Fibroblast of pulmonary artery (primary cell): ENCODE measurements at regions not wholly inside any gene's neighbourhood (a gene's known extent, or its start where the extent isn't known, plus 50 kb on each side); places are given as distances from the start of the nearest gene placed in this dataset.

Experiments used
- DNase-seq: peaks from one replicate; pipeline ENCODE4 v3.0.0-alpha.2; 2010; ENCODE audit warnings: low read depth
- H3K4me3 ChIP-seq: replicated peaks from 2 replicates; pipeline ENCODE4 v1.5.1; 2011; ENCODE audit warnings: low read depth, mild to moderate bottlenecking, control low read depth, low read length, moderate library complexity
- TF ChIP-seq, protein P1 (sequence below): IDR thresholded peaks from 2 replicates; pipeline ENCODE4 v1.5.1; 2011; ENCODE audit warnings: mild to moderate bottlenecking, control low read depth, low read length, inconsistent platforms; ENCODE audit errors: missing control alignments

DNA sequence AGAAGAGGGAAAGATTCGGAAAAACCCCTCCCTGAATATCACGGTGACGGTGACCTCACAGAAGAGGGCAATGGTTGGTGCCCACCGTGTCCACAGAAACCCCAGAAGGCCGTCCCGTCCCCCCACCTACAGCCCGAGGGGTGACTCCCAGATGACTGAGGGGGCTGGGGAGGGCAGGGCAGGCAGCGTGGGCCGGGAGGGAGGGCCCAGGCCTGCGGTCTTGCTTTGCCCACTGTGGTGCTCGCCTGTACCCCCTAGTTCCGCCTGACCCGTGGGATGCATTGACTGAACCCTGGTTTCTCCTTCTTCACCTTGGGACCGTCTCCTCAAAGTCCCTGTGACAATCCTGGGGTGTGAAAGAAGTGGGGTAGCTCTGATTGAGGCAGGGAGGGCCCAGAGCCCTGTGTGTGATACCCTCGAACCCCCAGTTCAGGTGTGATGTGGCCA lies 526.7 kb downstream of the BRD1 start:
- no peak overlapping the region for H3K4me3 ChIP-seq
- no peak for DNase-seq
- TF ChIP-seq, protein P1, sequence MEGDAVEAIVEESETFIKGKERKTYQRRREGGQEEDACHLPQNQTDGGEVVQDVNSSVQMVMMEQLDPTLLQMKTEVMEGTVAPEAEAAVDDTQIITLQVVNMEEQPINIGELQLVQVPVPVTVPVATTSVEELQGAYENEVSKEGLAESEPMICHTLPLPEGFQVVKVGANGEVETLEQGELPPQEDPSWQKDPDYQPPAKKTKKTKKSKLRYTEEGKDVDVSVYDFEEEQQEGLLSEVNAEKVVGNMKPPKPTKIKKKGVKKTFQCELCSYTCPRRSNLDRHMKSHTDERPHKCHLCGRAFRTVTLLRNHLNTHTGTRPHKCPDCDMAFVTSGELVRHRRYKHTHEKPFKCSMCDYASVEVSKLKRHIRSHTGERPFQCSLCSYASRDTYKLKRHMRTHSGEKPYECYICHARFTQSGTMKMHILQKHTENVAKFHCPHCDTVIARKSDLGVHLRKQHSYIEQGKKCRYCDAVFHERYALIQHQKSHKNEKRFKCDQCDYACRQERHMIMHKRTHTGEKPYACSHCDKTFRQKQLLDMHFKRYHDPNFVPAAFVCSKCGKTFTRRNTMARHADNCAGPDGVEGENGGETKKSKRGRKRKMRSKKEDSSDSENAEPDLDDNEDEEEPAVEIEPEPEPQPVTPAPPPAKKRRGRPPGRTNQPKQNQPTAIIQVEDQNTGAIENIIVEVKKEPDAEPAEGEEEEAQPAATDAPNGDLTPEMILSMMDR, result no peak

DNA sequence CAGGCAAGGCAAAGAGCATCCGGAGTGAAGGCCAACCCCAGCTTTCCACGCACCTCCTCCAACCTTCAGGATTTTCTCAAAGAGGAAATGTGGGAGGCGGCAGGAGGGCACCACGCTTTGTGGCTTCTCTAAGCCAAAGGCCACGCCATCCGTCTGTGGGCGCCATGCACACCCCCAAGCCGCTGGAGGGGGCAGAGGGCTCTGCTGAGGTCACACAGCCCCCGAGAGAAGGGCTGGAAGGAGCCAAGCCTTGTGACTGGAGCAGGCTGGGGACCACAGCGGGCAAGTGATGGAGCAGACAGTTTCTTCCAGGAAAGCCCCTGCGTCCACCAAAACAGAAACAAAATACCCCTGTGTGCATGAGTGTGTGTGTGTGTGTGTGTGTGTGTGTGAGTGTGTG lies 527.4 kb downstream of the BRD1 start:
- DNase-seq, result no peak
- TF ChIP-seq, protein P1, result no peak
- no peak overlapping the region for H3K4me3 ChIP-seq

DNA sequence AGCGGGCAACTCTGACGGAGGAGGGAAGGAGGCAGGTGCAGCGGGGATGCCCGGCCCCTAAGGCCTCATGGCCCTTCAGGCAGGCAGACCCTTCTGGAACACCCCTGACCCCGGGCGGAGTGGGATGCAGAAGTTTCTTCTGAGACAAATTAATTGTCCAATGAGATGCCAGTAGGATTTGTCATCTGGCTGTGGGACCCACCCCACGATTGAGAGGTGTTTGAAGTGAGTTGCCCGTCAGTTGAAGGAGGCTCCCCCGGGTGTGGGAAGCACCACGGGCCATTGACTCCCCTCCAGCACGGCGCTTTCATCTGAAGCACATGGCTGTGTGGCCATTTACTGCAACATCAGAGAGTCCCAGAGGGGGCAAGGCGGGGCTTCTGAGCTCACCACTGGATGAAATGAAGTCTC lies 527.8 kb downstream of the BRD1 start:
- H3K4me3 ChIP-seq, result no peak overlapping the region
- DNase-seq, result no peak
- TF ChIP-seq, protein P1, result no peak

DNA sequence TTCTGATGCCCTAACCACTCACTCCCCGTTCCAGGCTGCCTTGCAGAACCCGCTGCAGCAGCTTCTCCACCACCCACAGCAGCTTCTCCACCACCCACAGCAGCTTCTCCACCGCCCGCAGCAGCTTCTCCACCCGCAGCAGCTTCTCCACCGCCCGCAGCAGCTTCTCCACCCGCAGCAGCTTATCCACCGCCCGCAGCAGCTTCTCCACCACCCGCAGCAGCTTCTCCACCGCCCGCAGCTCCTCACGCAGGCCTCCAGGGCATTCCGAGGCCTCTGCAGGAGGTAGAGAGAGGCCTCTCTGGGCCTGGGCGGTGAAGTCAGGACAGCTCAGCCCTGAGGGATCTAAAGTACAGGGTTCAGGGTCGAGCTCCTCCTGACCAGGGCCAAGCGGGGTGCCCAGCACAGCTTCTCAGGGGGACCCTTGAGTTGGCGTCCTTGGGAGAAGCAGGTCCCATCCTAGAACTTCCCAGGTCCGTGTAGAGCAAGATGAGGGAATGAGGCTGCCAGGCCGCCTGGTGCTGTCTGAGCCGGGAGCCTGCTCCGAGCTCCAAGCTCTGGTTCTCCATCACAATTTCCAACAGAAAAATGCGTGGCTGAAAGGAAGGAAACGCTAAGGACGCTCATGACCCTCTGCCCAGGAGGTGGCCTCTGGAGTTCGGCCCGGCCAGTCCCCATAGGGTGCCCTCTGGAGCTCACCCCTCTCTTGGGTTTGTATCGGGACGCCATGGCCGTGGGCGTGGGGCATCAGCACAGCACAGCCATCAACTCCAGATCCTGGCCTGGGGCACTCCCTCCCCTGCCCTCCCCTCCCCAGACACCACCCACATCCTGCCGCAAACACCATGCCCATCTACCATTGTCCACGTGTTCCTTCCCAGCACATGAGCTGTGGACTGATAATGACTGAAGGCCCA lies 528.6 kb downstream of the BRD1 start:
- H3K4me3 ChIP-seq, result no peak overlapping the region
- no peak for DNase-seq
- TF ChIP-seq, protein P1, result no peak

DNA sequence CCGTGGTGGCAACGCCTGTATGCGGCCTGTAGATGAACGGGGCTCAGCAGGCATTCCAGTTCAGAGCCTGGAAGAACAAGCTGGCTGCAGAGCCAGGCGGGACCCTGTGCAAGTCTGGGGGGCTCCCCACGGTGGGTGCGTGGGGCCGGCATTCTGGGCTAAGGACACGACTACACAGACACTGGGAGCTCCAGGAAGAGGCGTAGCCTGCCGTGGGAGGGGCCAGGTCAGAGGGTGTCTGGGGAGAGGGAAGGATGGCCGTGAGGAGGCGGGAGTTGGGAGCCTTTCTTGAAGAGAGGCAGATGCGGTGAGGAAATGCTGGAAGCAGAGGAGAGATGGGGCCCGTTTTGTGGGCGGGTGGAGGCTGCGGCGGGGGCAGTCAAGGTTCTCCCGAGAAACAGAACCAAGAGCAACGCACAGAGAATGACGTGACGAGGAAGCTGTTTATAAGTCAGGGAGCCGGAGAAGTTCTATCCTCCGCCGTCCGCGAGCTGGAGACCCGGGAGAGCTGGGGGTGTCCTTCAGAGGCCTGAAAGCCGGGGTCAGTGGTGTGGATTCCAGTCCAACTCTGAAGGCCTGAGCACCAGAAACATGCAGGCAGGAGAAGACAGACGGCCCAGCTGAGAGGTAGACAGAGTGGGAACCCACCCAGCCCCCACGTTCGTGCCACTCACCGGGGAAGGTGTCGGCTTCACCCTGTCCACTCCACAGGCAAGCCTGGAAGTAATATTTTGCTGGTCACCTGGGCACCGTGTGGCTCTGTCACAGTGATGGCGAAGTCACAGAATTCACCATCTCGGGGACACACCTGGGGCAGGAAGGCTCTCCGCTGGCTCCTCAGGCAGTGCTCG lies 529.6 kb downstream of the BRD1 start:
- TF ChIP-seq, protein P1, result no peak
- DNase-seq, result no peak
- H3K4me3 ChIP-seq, result no peak overlapping the region

DNA sequence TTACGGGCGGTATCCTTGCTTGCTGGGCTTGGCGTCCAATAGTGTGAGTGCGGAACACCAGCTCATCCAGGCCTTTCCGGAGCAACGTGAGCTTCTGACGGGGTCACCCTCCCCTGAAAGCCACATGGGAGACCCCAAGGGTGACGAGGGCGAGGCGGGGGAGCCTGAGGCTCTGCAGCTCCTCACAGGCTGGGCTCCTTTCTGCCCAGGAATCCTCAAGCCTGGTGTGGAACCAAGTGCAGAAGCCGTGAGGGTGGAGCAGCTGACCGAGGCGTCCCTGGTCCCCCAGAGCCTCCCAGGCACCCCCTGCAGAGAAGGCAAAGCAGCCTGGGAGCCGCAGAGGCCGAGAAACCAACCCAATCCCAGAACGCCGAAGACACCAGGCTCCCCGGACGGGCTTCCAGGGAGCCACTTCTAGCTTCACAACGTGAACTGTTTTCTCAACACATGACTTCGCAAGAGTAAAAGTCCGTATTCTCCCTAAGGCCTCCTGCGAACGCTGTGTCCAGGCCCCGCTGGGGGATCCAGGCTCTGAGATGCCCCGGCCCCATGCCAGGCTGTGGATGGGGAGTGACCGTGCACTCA lies 530.3 kb downstream of the BRD1 start:
- TF ChIP-seq, protein P1, result no peak
- DNase-seq, result no peak
- H3K4me3 ChIP-seq, result no peak overlapping the region
